NCI-H2081 (cell line): ENCODE measurements at regions not wholly inside any gene's neighbourhood (a gene's known extent, or its start where the extent isn't known, plus 50 kb on each side); places are given as distances from the start of the nearest gene placed in this dataset.
"Not testable (repeated sequence)": the region's sequence is repeated elsewhere in the genome, so short reads cannot be mapped to it uniquely, and the experiment has no call there.

Experiments
- DNase-seq, 2 experiments: peaks; one replicate each; lab custom pipeline; 2025; lab: John Stamatoyannopoulos, UW

GRCh38 chr4:69013933-69014332 lies 62.3 kb upstream of the UGT2A3 start:
- DNase-seq: not testable (repeated sequence)

- not testable (repeated sequence) for DNase-seq
Measured at GRCh38 chr4:69017986-69018385, 66.4 kb upstream of the UGT2A3 start.

- not testable (repeated sequence) for DNase-seq
Measured at GRCh38 chr4:69019538-69020461, 68.2 kb upstream of the UGT2A3 start.

- DNase-seq: not testable (repeated sequence)
Measured at GRCh38 chr4:69020462-69020807, 68.8 kb upstream of the UGT2A3 start.

- peak in 1 of 2 experiments; percentile 20 for DNase-seq
Measured at GRCh38 chr4:69025191-69025998, 70.9 kb upstream of the UGT2B7 start.

- DNase-seq: no peak
Measured at GRCh38 chr4:69025999-69026387, 70.3 kb upstream of the UGT2B7 start.

- DNase-seq: no peak
Measured at GRCh38 chr4:69026974-69027373, 69.3 kb upstream of the UGT2B7 start.

- no peak for DNase-seq
Measured at GRCh38 chr4:69030326-69030725, 65.9 kb upstream of the UGT2B7 start.

- DNase-seq: no peak
Measured at GRCh38 chr4:69032847-69033638, 63.2 kb upstream of the UGT2B7 start.

GRCh38 chr4:69034315-69034740 lies 61.9 kb upstream of the UGT2B7 start:
- not testable (repeated sequence) for DNase-seq

GRCh38 chr4:69038582-69038981 lies 57.7 kb upstream of the UGT2B7 start:
- no peak for DNase-seq

GRCh38 chr4:69039071-69039470 lies 57.2 kb upstream of the UGT2B7 start:
- DNase-seq: no peak

GRCh38 chr4:69044247-69044646 lies 52.0 kb upstream of the UGT2B7 start:
- DNase-seq: no peak
